HG03354 (cell line): ENCODE measurements at regions not wholly inside any gene's neighbourhood (a gene's known extent, or its start where the extent isn't known, plus 50 kb on each side); places are given as distances from the start of the nearest gene placed in this dataset.
"Not testable (repeated sequence)": the region's sequence is repeated elsewhere in the genome, so short reads cannot be mapped to it uniquely, and the experiment has no call there.

Experiments used
- ATAC-seq: cut with Tn5 transposase; IDR thresholded peaks from one replicate; pipeline ENCODE4 v1.9.1; 2021; ENCODE audit warnings: mild to moderate bottlenecking; ENCODE audit not compliant: unreplicated experiment, poor library complexity, severe bottlenecking

- ATAC-seq: no peak
Measured at GRCh38 chr6:16921399-16922110, 160.3 kb upstream of the ATXN1 start.

DNA sequence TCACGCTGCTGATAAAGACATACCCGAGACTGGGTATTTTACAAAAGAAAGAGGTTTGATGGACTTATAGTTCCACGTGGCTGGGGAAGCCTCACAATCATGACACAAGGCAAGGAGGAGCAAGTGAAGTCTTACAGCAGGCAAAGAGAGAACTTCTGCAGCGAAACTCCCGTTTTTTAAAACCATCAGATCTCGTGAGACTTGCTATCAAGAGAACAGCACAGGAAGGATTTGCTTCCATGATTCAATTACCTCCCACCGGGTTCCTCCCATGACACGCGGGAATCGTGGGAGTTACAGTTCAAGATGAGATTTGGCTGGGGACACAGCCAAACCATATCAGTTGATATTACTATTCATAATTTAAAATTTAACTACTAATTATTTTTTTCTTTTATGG, 157.3 kb upstream of the ATXN1 start:
- ATAC-seq: no peak

DNA sequence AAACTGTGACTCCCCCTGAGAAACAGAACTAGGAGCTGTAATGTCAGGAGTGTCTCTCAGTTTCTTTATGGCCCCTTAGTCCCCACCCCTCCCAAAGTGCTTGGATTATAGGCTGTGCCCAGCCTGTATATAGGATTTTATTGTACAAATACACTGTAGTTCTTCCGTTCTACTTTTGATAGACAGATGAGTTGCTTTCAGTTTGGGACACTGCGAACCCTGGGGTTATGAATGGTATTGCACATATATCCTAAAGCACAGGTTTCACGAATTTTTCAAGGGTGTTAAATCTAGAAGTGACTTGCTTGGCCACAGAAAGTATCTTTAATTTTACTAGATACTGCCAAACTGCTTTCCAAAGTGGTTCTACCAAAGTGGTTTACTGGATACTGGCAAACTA, 152.9 kb upstream of the ATXN1 start:
- no peak for ATAC-seq

GRCh38 chr6:16912756-16913155, 151.5 kb upstream of the ATXN1 start:
- no peak for ATAC-seq

DNA sequence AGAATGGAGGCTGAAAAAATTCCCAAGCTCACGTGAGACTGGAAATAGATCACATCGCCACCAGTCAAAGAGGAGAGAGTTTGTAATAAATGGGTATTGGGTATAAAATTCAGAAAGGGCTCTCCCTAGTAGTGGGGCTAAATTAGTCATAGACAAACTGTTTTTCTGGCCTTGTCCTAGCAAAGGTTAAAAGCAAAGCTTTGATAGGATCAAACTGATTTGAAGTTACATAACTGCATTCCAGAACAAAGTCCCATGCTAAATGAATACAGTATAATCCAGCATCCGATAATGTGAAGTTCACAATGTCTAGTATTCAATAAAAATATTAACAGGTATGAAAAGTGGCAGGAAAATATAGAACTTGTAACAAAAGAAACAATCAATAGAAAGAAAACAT, 149.8 kb upstream of the ATXN1 start:
- no peak for ATAC-seq

- ATAC-seq: no peak
Measured at GRCh38 chr6:16909658-16910360, 148.5 kb upstream of the ATXN1 start.

GRCh38 chr6:16907991-16908390, 146.7 kb upstream of the ATXN1 start:
- ATAC-seq: no peak

GRCh38 chr6:16904957-16905356, 143.7 kb upstream of the ATXN1 start:
- ATAC-seq: no peak

- ATAC-seq: no peak
Measured at GRCh38 chr6:16903470-16903869, 142.2 kb upstream of the ATXN1 start.

- no peak for ATAC-seq
Measured at GRCh38 chr6:16902502-16902901, 141.2 kb upstream of the ATXN1 start.

GRCh38 chr6:16901782-16902181, 140.5 kb upstream of the ATXN1 start:
- no peak for ATAC-seq

- no peak for ATAC-seq
Measured at GRCh38 chr6:16901306-16901705, 140.0 kb upstream of the ATXN1 start.

DNA sequence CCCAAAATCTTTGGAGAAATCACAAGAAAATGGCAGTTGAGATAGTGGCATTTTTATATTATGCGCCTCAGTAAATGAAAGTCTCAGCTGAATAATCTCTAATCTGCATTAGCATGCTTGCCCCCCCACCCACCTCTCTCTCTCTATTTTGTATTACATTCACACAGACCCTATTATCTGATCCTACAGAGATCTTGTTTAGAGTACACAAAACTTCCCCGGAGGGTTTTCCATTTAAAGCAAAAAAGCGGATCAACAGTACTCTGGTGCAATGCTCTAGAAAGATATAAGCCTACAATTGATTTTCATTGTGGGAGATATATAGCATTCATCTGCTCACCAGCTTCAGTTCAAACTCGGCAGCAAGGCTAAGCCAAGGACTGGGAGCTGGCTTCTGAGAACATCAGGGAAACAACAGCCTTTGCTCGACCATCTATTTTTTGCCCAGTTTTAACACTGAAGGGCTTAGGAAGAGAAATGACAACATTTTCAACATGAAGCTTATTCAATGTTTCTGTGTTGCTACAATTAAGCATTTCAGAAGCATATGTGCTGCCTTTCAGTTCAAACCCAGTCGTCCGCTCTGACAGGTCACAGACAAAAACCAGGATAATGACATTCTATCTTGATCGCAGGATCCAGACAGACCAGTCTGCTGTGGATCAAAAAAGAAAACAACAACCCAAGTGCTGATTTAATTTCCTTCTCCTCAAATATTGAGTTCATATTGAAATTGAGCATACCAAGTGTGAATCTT, 137.6 kb upstream of the ATXN1 start:
- no peak for ATAC-seq

- no peak for ATAC-seq
Measured at GRCh38 chr6:16897669-16898068, 136.4 kb upstream of the ATXN1 start.

GRCh38 chr6:16894301-16894700, 133.0 kb upstream of the ATXN1 start:
- no peak for ATAC-seq

GRCh38 chr6:16891110-16891509, 129.8 kb upstream of the ATXN1 start:
- not testable (repeated sequence) for ATAC-seq

GRCh38 chr6:16885411-16886160, 124.3 kb upstream of the ATXN1 start:
- no peak for ATAC-seq

- no peak for ATAC-seq
Measured at GRCh38 chr6:16884526-16884925, 123.3 kb upstream of the ATXN1 start.

- ATAC-seq: no peak
Measured at GRCh38 chr6:16883414-16883813, 122.2 kb upstream of the ATXN1 start.

- no peak for ATAC-seq
Measured at GRCh38 chr6:16882230-16882629, 121.0 kb upstream of the ATXN1 start.
